ENCODE measurements at regions not wholly inside any gene's neighbourhood (a gene's known extent, or its start where the extent isn't known, plus 50 kb on each side); places are given as distances from the start of the nearest gene placed in this dataset.

- TF ChIP-seq, protein P1, sequence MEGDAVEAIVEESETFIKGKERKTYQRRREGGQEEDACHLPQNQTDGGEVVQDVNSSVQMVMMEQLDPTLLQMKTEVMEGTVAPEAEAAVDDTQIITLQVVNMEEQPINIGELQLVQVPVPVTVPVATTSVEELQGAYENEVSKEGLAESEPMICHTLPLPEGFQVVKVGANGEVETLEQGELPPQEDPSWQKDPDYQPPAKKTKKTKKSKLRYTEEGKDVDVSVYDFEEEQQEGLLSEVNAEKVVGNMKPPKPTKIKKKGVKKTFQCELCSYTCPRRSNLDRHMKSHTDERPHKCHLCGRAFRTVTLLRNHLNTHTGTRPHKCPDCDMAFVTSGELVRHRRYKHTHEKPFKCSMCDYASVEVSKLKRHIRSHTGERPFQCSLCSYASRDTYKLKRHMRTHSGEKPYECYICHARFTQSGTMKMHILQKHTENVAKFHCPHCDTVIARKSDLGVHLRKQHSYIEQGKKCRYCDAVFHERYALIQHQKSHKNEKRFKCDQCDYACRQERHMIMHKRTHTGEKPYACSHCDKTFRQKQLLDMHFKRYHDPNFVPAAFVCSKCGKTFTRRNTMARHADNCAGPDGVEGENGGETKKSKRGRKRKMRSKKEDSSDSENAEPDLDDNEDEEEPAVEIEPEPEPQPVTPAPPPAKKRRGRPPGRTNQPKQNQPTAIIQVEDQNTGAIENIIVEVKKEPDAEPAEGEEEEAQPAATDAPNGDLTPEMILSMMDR (conservative IDR thresholded peaks at IDR 0.05), result no peak
- TF ChIP-seq ZFX (IDR thresholded peaks at IDR 0.05), result no peak
These were observed 218.2 kb upstream of the NUDT12 start for GRCh38 chr5:103780794-103781193.
